Hepatocyte (in vitro differentiated cells): ENCODE measurements at regions not wholly inside any gene's neighbourhood (a gene's known extent, or its start where the extent isn't known, plus 50 kb on each side); places are given as distances from the start of the nearest gene placed in this dataset.

Experiments used
- CTCF ChIP-seq: fragments of 200-600 bp; sonication (generic); IDR thresholded peaks from 2 replicates; pipeline ENCODE4 v1.5.1; 2016; ENCODE audit warnings: antibody characterized with exemption, mild to moderate bottlenecking; ENCODE audit not compliant: poor library complexity
- EZH2phosphoT487 ChIP-seq: fragments of 200-600 bp; sonication (generic); IDR thresholded peaks from one replicate; pipeline ENCODE4 v1.6.1; 2018; ENCODE audit warnings: antibody characterized with exemption, mild to moderate bottlenecking, low read depth, moderate library complexity; ENCODE audit not compliant: unreplicated experiment, severe bottlenecking

- TF ChIP-seq CTCF: no peak
- no peak for TF ChIP-seq EZH2phosphoT487
Measured at GRCh38 chr12:58608711-58609110, 311.6 kb downstream of the LRIG3 start.
